ENCODE measurements at regions not wholly inside any gene's neighbourhood (a gene's known extent, or its start where the extent isn't known, plus 50 kb on each side); places are given as distances from the start of the nearest gene placed in this dataset.

DNA sequence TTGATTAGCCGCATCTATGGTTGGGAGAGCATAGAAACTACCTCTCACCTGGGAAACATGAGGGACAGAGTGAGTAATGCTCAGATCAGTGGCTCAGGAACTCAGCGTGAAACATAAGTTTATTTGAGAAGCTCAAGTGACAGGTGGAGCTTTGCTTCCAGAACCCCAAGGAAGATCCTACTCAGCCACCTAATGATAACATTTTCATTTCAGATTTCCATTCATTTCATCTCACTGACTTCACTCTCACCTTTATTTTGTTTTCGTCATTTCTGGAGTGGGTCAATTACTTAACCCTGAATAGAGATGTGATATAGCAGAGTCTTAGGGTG is 145.5 kb upstream of the DUSP10 start:
- no peak for DNase-seq (ENCODE audit: low read depth)
- TF ChIP-seq, protein P1, sequence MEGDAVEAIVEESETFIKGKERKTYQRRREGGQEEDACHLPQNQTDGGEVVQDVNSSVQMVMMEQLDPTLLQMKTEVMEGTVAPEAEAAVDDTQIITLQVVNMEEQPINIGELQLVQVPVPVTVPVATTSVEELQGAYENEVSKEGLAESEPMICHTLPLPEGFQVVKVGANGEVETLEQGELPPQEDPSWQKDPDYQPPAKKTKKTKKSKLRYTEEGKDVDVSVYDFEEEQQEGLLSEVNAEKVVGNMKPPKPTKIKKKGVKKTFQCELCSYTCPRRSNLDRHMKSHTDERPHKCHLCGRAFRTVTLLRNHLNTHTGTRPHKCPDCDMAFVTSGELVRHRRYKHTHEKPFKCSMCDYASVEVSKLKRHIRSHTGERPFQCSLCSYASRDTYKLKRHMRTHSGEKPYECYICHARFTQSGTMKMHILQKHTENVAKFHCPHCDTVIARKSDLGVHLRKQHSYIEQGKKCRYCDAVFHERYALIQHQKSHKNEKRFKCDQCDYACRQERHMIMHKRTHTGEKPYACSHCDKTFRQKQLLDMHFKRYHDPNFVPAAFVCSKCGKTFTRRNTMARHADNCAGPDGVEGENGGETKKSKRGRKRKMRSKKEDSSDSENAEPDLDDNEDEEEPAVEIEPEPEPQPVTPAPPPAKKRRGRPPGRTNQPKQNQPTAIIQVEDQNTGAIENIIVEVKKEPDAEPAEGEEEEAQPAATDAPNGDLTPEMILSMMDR (IDR thresholded peaks at IDR 0.05; ENCODE audit: low read depth, low read length, missing control alignments) = no peak

DNA sequence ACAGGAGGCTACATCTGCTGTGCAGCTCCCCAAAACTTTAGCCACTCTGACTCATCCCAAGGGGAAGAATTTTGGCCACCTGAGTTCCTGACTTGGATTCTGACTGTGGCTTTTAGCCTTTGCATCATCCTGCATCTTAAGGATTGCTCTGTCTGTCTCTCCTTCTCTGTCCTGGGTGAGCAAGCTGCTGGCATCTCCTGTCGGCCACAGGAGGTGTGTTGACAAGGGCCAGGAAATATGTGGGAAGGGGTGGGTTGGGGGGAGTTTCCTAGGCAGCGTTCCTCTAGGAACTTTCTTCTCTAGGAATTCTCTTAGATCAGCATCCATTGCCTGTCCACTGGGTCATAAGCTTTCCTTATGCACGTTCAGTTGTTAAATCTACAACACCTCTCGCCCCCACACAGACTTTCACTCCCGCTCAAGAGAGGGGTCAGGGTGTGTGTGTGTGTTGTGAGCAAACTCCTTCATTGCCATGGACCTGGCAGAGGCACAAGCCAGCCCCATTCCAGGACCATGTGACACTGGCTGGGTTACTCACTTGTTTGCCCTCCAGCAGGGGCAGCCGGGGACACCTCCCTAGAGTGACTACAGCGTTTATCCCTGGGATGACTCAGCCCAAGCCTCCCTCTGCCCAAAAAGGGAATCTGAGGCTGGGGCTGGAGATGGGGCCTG is 145.0 kb upstream of the DUSP10 start:
- no peak for DNase-seq (ENCODE audit: low read depth)
- H3K4me3 ChIP-seq (ENCODE audit: low read depth, low read length) = no peak overlapping the region
- TF ChIP-seq, protein P1 (IDR thresholded peaks at IDR 0.05; ENCODE audit: low read depth, low read length, missing control alignments) = no peak

More for the DNA sequence above, 145.5 kb upstream of the DUSP10 start:
- no peak overlapping the region for H3K4me3 ChIP-seq (ENCODE audit: low read depth, low read length)

DNA sequence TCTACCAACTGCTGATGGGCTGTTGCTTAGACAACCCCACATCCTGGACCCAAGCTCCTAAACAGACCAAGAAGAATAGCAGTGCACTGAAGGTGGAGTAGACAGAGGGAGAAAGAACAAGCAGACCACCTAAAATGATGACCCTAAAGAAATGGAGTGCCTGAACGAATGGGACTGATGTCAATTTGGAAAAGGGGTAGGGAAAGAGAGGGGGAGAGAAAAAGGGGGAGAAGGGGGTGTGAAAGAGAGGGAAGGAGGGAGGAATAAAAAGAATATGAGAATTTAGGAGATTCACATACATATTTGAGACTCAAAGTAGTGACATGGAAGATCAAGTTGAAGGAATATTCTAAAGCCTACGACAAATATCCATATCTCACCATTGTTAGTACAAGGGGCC is 144.4 kb upstream of the DUSP10 start:
- no peak for DNase-seq (ENCODE audit: low read depth)
- TF ChIP-seq, protein P1 (IDR thresholded peaks at IDR 0.05; ENCODE audit: low read depth, low read length, missing control alignments) = no peak
- no peak overlapping the region for H3K4me3 ChIP-seq (ENCODE audit: low read depth, low read length)

DNA sequence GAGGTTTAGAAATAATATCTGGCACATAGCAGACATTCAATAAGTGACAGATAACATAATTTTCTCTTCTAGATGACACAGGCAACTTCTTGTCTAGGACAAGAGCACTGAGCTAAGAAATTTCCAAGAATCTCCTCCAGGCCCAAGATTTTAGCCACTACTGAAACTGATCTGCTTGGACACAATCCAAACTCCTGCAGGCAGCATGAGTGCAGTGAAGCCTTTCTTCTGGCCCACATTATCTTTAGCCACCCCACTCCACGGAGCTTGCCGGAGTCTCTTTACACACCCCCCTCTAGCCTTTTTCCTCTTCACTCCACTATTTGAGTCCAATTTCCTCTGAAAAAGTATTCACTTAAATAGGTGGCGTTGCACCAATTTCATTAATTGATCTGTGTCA is 142.9 kb upstream of the DUSP10 start:
- no peak for DNase-seq (ENCODE audit: low read depth)
- no peak overlapping the region for H3K4me3 ChIP-seq (ENCODE audit: low read depth, low read length)
- TF ChIP-seq, protein P1 (IDR thresholded peaks at IDR 0.05; ENCODE audit: low read depth, low read length, missing control alignments) = no peak

DNA sequence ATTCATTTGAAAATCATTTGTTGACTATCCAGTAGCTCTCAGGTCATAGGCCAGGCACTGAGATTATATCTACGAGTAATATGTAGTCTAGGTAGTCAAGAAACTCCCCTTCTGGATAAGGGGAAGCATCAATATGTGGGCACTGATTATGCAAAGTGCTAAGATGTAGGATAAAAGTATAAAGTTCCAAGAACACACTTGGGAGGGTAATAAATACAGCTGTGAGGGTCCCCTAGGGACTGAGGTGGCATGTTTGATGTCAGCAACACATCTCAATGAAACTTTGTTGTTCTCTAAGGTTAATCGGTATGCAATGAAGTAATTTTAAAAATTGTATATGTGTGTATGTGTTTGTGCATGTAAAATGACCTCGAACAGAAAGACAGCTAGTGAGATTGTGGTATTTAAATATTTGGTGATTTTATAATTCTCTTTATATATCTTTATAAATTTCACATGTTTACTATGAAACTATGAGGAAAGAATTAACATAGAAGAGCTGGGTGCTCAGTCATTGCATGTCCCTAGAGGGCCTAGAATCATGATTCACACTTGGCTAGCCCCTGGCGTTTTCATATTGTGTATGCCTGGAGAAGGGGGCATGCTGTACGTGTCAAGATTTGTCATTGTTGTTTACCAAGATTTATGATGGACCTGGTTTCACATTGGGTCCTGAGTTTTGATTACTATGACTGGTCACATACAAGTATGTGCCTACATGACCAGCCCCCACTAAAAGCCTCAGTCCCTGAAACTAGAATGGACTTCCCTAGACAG is 140.1 kb upstream of the DUSP10 start:
- TF ChIP-seq, protein P1 (IDR thresholded peaks at IDR 0.05; ENCODE audit: low read depth, low read length, missing control alignments) = no peak
- no peak overlapping the region for H3K4me3 ChIP-seq (ENCODE audit: low read depth, low read length)
- DNase-seq (ENCODE audit: low read depth) = no peak

DNA sequence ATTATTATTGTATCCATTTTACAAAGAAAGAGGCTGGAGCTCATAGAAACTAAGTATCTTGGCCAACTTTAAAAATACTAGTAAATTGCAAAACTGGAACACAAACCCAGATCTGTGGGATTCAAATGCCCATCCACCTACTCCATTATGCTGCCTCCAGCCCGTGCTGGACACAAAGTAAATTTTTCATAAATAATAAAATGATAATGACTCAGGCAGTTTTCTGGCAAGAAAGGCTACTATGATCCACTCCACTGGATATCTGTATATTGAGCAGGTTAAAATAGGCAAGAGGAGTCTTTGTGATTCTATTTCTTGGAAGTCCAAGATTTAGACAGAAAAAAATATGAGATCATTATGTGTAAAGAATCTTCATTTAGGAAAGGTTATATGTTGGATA is 138.3 kb upstream of the DUSP10 start:
- DNase-seq (ENCODE audit: low read depth) = no peak
- H3K4me3 ChIP-seq (ENCODE audit: low read depth, low read length) = no peak overlapping the region
- TF ChIP-seq, protein P1 (IDR thresholded peaks at IDR 0.05; ENCODE audit: low read depth, low read length, missing control alignments) = no peak

Data from GM12864 (cell line).